Superior temporal gyrus (tissue), 1 donor: ENCODE measurements at regions not wholly inside any gene's neighbourhood (a gene's known extent, or its start where the extent isn't known, plus 50 kb on each side); places are given as distances from the start of the nearest gene placed in this dataset.
"Not testable (repeated sequence)": the region's sequence is repeated elsewhere in the genome, so short reads cannot be mapped to it uniquely, and the experiment has no call there.

ENCODE experiments used
- DNase-seq: peaks from one replicate; pipeline ENCODE4 v3.0.0-alpha.2; 2016; ENCODE audit errors: extremely low spot score

DNA sequence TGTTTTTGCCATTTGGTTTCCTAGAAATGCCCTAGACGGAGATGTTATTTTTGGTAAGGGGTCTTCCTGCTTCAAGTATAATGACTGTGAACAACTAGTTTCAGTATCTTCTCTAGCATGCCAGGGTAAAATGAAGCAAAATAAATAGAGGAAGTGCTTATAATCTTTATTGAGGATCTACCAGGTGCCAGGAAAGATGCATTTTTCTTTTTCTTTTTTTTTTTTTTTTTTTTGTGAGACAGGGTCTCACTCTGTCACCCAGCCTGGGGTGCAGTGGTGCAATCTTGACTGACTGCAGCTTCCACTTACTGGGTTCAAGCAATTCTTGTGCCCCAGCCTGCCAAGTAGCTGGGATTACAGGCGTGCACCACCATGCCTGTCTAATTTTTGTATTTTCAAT lies 146.6 kb upstream of the GRK3 start:
- not testable (repeated sequence) for DNase-seq

GRCh38 chr22:25419247-25420113 lies 145.0 kb upstream of the GRK3 start:
- peak; percentile 50 for DNase-seq

DNA sequence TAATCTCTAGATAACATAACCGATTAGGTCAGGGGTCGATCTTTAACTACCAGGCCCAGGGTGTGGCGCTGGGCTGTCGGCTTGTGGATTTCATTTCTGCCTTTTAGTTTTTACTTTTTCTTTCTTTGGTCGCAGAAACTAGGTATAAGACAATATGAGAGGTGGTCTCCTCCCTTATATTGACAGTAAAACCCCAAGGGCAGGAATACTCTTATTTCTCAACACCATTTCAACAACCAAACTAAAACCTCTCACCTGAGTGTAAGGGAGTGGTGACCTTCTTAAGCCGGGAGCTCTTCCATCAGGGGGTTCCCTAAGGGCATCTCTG lies 144.4 kb upstream of the GRK3 start:
- not testable (repeated sequence) for DNase-seq

GRCh38 chr22:25420471-25420924 lies 144.0 kb upstream of the GRK3 start:
- no peak for DNase-seq

DNA sequence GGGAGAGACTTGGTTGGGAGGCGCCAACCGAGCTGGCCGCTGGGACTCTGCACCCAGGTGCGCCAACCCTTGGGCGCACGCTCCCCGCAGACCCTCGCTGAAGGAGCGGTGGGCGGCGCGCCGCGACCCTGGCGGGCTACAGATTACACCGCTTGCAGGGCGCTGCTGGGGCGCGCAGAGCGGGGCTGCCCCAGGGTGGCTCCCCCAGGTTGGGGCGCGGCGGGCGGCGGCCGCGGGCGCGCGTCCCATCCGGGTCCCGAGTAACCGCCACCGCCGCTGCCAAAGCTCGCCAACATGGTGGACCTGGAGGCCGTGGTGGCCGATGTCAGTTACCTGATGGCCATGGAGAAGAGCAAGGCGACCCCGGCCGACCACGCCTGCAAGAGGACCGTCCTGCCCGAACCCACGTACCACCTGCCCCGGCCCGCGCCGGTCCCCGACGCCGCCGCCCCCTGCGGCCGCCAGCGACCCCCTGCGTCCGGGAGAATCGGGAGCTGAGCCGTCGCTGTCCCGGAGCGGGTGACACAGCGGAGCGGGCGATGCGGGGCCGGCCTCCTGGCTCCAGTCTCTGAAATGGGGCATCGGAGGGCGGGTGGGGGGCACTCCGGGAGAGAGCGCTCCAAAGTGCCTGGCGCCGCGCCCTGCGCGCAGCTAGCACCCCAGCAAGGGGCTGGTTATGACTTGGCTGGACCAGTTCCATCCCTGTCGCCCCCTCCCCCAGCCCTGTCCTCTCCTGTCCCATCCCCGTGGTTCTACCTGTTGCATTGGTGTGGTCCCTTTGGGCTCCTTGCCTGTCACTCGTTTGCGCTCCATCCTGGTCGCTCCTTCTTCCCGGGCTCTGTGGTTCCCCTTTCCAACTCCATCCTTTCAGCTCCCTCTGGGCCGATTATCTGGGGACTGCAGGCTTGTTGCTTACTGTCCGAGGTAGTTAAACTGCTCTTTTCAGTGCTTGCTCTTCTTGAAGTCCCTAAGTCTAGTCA lies 143.3 kb upstream of the GRK3 start:
- no peak for DNase-seq

DNA sequence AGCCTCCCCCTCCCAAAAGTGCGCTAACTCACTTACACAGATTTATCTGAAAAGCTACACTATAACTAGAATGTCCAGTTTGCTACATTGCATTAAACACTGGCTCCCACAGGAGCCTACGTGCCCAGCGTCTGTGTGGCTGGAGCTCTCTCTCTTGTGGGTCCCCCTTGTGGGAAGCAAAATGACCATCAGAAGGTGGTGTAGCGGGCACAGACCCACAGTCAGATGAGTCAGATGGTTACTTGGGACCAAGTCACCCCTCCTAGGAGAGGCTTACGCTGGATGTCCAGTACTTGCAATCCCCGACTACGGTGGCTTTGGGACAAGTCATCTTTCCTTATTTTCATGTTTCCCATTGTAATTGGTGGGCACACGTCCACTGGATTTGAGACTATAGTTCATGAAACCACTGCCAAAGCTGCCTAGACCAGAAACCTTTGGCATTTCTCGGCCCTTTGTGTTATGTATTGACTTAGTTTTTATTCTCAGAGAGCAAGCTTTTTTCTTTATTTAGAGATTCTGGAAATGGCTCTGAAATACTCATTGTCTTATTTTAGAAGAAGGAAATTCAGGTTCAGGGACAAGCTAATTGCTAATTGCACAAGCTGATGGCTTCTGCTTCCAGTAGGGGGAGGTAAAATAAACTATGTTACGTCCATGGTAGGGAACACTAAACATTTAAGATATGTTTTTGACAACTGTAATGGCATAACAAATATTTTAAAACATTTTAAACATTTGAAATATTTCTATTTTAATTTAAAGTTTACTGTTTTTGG lies 137.8 kb upstream of the GRK3 start:
- not testable (repeated sequence) for DNase-seq

DNA sequence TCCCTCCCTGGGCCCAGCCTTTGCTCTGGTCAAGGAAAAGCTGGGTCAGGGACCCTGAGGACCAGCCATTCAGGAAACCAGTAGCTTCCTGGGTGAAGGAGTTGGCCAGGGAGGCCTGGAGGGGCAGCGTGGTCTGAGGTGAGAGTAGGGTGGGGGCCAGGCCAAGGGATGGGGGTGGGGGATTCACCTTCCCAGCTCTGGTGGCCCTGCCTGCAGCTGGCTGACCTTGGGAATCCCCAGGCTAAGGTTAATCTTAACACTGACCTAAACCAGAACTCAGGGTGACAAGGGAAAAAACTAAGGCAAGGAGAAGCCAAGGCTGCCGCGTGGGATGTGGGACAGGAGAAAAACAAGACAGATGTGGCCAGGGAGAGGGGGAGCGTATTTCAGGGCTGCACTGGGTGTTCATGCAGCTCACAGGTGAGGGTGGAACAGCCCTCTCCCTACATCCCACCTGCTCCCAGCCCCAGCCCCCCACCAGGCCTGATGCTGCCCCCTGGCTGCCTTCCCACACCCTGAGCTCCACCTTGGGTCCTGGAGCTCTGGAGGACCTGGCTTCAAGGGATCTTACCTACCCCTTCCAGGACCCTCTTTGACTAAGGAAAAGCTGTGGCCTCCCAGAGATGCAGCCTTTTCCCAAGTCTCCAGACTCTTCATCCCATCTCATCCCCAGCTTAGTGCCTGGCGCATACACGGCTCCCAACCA lies 132.7 kb upstream of the GRK3 start:
- not testable (repeated sequence) for DNase-seq

- DNase-seq = not testable (repeated sequence)
Measured at GRCh38 chr22:25433381-25433970, 131.0 kb upstream of the GRK3 start.

- DNase-seq = no peak
Measured at GRCh38 chr22:25437414-25438160, 126.9 kb upstream of the GRK3 start.

DNA sequence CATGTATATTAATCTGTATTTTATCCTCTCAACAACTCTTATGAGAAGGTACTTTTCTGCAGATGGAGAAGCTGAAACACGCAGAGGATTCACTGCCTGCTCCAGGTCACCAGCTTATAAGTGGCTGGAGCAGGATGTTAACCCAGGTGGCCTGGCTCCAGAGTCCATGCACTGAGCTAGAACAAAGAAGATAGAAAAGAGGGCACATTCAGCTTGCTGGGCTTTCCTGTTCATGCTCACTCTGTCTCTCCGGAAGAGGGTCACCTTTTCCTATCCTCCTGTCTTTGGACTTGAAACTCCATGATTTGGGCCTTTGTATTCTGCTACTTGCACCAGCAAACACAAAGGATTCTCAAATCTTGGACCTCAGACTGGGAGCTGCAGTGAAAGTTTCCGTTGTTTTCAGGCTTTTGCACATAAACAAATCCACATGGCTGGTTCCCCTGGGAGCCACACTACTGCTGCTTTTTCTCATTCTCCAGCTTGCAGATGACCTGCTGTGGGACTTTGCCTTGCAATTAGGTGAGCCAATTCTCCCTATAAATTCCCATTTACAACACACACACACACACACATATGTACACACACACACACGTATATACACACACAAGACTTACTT lies 117.3 kb upstream of the GRK3 start:
- peak; percentile 48 for DNase-seq

DNA sequence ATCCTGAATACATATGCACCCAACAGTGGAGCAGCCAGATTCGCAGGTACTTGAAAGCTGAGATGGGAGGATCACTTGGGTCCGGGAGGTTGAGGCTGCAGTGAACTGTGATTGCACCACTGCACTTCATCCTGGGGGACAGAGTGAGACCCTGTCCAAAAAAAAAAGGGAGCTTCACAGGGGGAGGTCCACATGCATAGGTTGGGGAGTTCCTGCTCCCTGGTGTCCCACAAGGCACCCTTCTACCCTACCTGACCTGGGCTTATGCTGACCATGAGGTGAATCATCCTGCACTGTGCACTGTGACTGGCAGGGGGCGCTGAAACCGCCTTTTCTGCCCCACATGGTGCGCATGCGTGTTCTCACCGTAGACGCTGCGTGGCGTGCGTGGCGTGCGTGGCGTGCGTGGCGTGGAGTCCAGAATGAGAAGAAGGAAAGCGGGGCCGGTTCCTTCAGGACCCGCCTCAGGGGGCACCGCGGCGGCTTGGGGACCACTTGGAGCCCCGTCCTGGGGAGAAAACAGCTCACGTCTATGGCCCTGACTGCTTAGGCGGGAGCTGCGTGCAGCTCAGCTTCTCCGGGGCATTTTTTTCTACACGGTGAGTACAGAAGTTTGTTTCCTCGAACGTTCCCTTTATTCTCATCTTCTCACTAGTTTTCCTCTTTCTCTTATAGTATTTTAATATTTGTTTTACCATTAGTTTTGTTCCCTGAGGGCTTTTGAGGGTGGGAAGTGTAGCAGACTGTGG lies 116.6 kb upstream of the GRK3 start:
- DNase-seq = peak; percentile 97

DNA sequence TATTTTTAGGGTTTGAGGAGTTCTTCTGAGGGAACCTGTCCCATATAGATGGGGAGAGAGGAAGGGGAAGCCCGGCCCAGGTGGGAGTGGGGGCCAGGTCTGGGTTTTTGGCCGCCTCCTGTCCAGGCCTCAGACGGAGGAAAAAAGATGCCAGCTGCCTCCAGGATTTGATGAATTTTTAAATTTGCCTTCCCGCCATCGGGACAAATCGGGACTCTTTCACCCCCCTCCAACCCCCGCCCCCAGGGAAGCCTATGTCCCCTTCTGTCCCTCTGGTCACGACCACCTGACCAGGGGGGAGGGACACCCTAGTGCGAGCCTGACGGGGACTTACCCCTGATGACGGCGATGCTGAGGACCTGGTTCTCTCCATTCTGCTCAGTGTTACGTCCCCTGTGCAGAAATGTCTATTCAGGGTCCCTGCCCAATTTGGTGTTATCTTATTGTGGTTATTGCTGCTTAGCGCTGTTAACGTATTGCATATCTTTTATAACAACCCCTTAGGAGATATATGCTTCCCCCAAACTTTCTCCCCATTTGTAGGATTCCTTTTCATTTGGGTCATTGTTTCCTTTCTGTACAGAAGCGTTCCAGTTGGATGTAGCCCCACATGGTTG lies 115.9 kb upstream of the GRK3 start:
- no peak for DNase-seq

GRCh38 chr22:25449781-25450317 lies 114.6 kb upstream of the GRK3 start:
- DNase-seq = no peak

- no peak for DNase-seq
Measured at GRCh38 chr22:25451480-25452114, 112.9 kb upstream of the GRK3 start.

DNA sequence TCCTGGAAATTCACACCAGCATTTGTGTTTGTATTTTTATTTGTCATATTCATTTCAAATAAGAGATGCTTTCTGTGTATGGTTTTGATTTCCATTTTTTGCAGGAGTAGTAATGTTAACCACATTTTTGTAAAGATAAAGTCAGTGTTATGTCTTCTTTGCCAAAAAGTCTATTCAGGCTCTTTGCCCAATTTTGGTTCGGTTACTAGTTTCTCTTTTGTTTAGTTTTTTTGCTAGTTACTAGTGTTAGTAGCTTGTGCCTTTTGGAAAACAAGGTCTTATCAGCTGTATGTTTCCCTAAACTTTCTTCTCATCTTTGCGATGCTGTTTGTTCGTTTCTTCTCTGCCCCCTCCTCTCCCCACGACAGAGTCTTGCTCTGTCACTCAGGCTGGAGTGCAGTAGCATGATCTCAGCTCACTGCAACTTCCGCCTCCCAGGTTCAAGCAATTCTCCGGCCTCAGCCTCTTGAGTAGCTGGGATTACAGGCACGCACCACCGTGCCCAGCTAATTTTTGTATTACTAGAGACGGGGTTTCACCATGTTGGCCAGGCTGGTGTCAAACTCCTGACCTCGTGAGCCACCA lies 112.3 kb upstream of the GRK3 start:
- DNase-seq = no peak

DNA sequence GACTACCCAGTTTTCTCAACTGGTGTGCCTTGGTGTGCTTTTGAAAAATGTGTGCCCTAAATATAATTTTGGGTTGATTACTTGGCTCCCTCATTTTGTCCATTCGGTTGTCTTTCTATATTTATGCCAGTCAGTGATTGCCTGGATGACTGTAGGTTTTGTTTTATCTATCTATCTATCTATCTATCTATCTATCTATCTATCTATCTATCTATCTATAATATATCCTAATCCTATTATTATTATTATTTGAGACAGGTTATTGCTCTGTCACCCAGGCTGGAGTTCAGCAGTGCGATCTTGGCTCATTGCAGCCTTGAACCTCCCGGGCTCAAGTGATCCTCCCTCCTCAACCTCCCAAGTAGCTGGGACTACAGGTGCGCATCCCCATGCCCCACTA lies 111.4 kb upstream of the GRK3 start:
- DNase-seq = no peak

DNA sequence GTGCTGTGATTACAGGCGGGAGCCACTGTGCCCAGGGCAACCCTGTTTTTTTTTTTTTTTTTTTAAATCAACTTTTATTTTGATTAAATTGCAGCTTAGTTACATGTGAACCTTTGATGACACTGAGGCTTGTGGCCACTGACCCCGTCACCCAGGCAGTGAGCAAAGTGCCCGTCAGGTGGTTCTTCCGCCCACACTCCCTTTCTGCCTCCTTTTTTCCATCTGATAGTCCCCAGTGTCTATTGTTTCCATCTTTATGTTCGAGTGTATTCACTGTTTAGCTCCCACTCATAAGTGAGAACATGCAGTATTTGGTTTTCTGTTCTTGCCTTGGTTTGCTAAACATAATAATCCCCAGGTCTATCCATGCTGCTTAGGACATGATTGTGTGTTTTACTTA lies 110.9 kb upstream of the GRK3 start:
- no peak for DNase-seq
